DOHH2 (cell line): ENCODE measurements at regions not wholly inside any gene's neighbourhood (a gene's known extent, or its start where the extent isn't known, plus 50 kb on each side); places are given as distances from the start of the nearest gene placed in this dataset.

Experiments
- CTCF ChIP-seq: fragments of 200-600 bp; sonication (generic); IDR thresholded peaks from one replicate; pipeline ENCODE4 v1.5.1; 2014; ENCODE audit warnings: antibody characterized with exemption, mild to moderate bottlenecking, low read depth, low read length; ENCODE audit not compliant: poor library complexity, severe bottlenecking
- EZH2phosphoT487 ChIP-seq: fragments of 200-600 bp; sonication (generic); IDR thresholded peaks from 2 replicates; pipeline ENCODE4 v1.6.1; 2017; ENCODE audit warnings: borderline replicate concordance, mild to moderate bottlenecking, antibody characterized with exemption, low read length, moderate library complexity, mixed read lengths

DNA sequence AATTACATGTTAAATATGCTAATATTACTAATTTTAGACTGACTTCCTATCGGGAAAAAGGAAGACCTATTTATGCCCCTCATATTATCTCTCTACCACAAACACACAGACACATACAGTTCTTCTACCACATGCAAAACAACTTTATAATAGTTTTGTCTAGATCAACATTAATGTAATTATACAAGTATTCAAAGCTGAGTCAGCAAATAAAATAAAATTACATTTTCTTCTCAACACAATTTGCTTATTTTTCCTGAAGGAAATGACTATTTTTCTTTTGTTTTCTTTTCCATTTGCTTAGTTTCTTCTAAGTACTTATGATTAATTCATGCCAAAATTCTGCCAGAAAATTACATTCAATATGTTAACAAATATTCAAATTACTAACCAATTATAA, 654.2 kb downstream of the AMY1C start:
- TF ChIP-seq CTCF (no peak), EZH2phosphoT487 (no peak)
